H1 (cell line): ENCODE measurements at regions not wholly inside any gene's neighbourhood (a gene's known extent, or its start where the extent isn't known, plus 50 kb on each side); places are given as distances from the start of the nearest gene placed in this dataset.

Experiments
- ATF3 ChIP-seq: IDR thresholded peaks from 2 replicates; pipeline ENCODE4 v1.6.1; 2011; ENCODE audit warnings: low read depth, mild to moderate bottlenecking, low read length; ENCODE audit not compliant: insufficient read depth
- CHD1 ChIP-seq: IDR thresholded peaks from 2 replicates; pipeline ENCODE4 v1.6.1; 2012; ENCODE audit warnings: low read depth, low read length, improper control_type of control experiment
- CTCF ChIP-seq, 3 experiments: IDR thresholded peaks; 1 replicate in 2 of 3; 2 replicates in 1 of 3; pipeline versions ENCODE4 v1.5.1 to v1.6.1; 2011; ENCODE audit warnings: low read length in 3 of 3, mild to moderate bottlenecking in 3 of 3, inconsistent platforms in 2 of 3, low read depth in 1 of 3, moderate library complexity in 1 of 3; ENCODE audit not compliant: insufficient read depth in 1 of 3; ENCODE audit errors: control extremely low read depth in 1 of 3
- E2F6 ChIP-seq: IDR thresholded peaks from 2 replicates; pipeline ENCODE4 v1.6.1; 2012; ENCODE audit warnings: inconsistent platforms
- HDAC2 ChIP-seq, 2 experiments: fragments of 300-600 bp in 1 of 2; sonication (generic) in 1 of 2; IDR thresholded peaks; 2 replicates each; pipeline ENCODE4 v1.6.1; 2011 to 2012; ENCODE audit warnings: low read depth in 2 of 2, low read length in 2 of 2, mild to moderate bottlenecking in 2 of 2, moderate library complexity in 2 of 2, borderline replicate concordance in 1 of 2, inconsistent platforms in 1 of 2
- POLR2A ChIP-seq, 2 experiments: IDR thresholded peaks; 1 replicate in 1 of 2; 2 replicates in 1 of 2; pipeline ENCODE4 v1.6.1; 2011; ENCODE audit warnings: low read depth in 2 of 2, low read length in 2 of 2, mild to moderate bottlenecking in 2 of 2; ENCODE audit errors: control extremely low read depth in 1 of 2
- POLR2AphosphoS5 ChIP-seq: IDR thresholded peaks from 2 replicates; pipeline ENCODE4 v1.6.1; 2011; ENCODE audit warnings: low read depth, low read length
- TAF1 ChIP-seq: IDR thresholded peaks from 2 replicates; pipeline ENCODE4 v1.6.1; 2011; ENCODE audit warnings: mild to moderate bottlenecking, low read depth, low read length
- ZNF274 ChIP-seq: IDR thresholded peaks from 2 replicates; pipeline ENCODE4 v1.7.0; 2012; ENCODE audit warnings: low read length, borderline replicate concordance; ENCODE audit errors: extremely low read depth

DNA sequence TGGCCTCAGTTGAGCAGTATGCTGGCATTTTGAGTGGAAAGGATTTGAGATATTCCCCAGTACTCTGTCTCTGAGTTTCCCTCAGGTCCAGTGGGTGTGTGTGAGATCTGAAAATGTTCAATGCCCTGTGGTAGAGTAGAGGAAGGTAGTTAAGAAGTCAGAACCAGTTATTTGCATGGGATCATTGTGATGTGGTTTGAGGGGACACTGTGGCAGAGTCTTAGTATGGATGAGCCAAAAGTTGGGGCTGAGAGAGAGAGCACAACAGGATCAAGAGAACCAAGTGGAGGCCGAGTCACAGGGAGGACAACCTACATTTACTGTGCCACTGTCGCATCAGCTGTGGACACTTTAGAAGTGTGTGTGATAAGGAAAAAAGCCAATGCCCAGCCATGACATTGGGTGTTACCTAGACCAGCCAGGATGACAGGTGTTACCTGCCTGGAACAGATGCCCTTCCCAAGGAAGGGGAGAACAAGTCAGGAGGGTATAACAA, 128.9 kb upstream of the IL12B start:
- no peak for TF ChIP-seq POLR2A (IDR thresholded peaks at IDR 0.05; ENCODE audit: control extremely low read depth in 1 of 2, low read depth in 2 of 2, low read length in 2 of 2)
- TF ChIP-seq CHD1, result no peak
- no peak for TF ChIP-seq ZNF274
- TF ChIP-seq ATF3, result no peak
- TF ChIP-seq HDAC2 (IDR thresholded peaks at IDR 0.05; ENCODE audit: borderline replicate concordance in 1 of 2, low read depth in 2 of 2, low read length in 2 of 2), result no peak
- TF ChIP-seq POLR2AphosphoS5, result no peak
- no peak for TF ChIP-seq E2F6
- no peak for TF ChIP-seq CTCF (IDR thresholded peaks at IDR 0.05; ENCODE audit: control extremely low read depth in 1 of 3, insufficient read depth in 1 of 3, low read depth in 1 of 3, low read length in 3 of 3)
- TF ChIP-seq TAF1, result no peak
